BJ (cell line): ENCODE measurements at regions not wholly inside any gene's neighbourhood (a gene's known extent, or its start where the extent isn't known, plus 50 kb on each side); places are given as distances from the start of the nearest gene placed in this dataset.
A peak's percentile ranks its signal among the peaks of the same experiment; 100 is the strongest.

Experiments
- CTCF ChIA-PET: fragments of 350-600 bp; formaldehyde crosslinking; extraction: SDS; loops from one replicate; lab custom pipeline; 2021; ENCODE audit warnings: antibody characterized with exemption, inconsistent platforms; lab: Yijun Ruan, JAX
- POLR2A ChIA-PET: fragments of 300-600 bp; sonication (Branson Sonifier 250); formaldehyde crosslinking; extraction: SDS; loops from one replicate; lab custom pipeline; 2021; ENCODE audit warnings: antibody characterized with exemption; lab: Charles Lee
- DNase-seq: peaks from one replicate; pipeline ENCODE4 v3.0.0-alpha.2; 2011; ENCODE audit warnings: low read depth
- H3K27me3 ChIP-seq: 2 replicates; pipeline ENCODE4 v1.6.0; 2011; ENCODE audit warnings: low read length; ENCODE audit not compliant: control insufficient read depth, insufficient read depth
- H3K36me3 ChIP-seq: 2 replicates; pipeline ENCODE4 v1.5.1; 2011; ENCODE audit warnings: low read length; ENCODE audit not compliant: control insufficient read depth, insufficient read depth
- H3K4me3 ChIP-seq: 2 replicates; pipeline ENCODE4 v1.5.1; 2011; ENCODE audit warnings: low read depth, mild to moderate bottlenecking, control low read depth, low read length
- TF ChIP-seq, protein P1 (sequence below): IDR thresholded peaks from 2 replicates; pipeline ENCODE4 v1.5.1; 2011; ENCODE audit warnings: low read depth, mild to moderate bottlenecking, control low read depth, inconsistent platforms, low read length, moderate library complexity; ENCODE audit not compliant: insufficient read depth

DNA sequence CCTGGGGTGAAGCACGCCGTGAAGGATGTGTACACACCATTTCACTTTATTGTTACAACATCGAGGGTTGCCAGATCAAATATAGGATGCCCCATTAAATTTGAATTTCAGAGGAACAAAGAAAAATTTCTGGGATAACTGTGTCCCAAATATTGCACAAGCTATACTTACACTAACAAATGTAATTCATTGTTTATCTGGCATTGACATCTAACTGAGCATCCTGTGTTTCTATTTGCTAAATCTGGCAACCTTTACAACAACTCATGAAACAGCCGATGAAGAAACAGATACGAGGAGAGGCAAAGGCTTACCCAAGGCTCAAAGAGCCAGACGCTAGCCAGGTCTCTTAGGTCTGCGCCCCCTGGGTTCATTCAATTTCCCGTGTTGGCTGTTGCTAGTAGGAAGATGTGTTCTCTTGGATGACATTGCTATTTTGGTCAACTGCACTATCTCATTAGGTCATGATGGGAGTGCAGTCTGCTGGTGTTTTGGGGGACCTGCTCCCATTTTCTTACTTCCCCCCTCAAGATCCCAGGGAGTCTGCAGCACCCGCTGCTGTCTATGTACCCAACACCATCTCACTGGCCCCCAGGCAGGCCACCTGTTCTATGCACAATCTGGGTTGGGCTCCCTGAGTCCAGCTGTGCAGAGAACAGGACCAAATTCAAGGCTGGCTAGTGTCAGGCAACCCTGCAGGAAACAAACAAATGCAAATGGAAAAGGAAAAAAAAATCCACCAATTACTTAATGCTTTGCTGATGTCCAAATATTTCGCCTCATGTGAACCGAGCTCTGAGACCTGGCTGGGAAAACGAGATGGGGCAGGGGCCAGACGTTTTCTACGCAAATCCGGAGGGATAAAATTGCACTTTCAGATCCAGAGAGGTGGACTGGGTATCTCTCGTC lies 560.9 kb downstream of the MIAT start:
- ChIA-PET CTCF (no interaction called here), POLR2A (no interaction called here)
- DNase-seq, result no peak
- TF ChIP-seq, protein P1, sequence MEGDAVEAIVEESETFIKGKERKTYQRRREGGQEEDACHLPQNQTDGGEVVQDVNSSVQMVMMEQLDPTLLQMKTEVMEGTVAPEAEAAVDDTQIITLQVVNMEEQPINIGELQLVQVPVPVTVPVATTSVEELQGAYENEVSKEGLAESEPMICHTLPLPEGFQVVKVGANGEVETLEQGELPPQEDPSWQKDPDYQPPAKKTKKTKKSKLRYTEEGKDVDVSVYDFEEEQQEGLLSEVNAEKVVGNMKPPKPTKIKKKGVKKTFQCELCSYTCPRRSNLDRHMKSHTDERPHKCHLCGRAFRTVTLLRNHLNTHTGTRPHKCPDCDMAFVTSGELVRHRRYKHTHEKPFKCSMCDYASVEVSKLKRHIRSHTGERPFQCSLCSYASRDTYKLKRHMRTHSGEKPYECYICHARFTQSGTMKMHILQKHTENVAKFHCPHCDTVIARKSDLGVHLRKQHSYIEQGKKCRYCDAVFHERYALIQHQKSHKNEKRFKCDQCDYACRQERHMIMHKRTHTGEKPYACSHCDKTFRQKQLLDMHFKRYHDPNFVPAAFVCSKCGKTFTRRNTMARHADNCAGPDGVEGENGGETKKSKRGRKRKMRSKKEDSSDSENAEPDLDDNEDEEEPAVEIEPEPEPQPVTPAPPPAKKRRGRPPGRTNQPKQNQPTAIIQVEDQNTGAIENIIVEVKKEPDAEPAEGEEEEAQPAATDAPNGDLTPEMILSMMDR, result no peak
- Histone ChIP-seq H3K36me3 (no peaks in the 10 kb centered on the region), H3K27me3 (peaks cover 7% of the 10 kb centered on the region), H3K4me3 (no peak overlapping the region)

DNA sequence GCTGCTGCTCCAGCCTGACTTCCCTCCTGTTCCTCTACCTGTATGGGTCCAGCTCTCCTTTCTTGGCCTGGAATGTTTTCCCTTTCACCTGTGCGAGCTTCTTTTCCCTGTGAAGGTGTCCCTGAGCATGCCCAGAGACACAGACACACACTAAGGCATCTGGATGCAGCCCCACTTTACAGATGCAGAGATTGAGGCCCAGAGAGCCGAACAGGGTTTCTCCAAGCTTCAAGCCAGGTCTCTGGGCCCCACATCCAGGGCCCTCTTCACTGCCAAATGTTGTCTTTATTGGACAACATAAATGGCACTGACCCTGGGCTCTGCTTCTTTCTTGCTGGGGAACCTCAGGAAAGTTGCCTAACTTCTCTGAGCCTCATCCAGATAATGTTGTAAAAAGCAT lies 561.6 kb downstream of the MIAT start:
- no peak overlapping the region for H3K4me3 ChIP-seq
- no peak for DNase-seq
- H3K36me3 ChIP-seq, result no peaks in the 10 kb centered on the region
- POLR2A ChIA-PET, result no interaction called here
- TF ChIP-seq, protein P1, result no peak
- CTCF ChIA-PET, result no interaction called here
- H3K27me3 ChIP-seq, result peaks cover 7% of the 10 kb centered on the region

DNA sequence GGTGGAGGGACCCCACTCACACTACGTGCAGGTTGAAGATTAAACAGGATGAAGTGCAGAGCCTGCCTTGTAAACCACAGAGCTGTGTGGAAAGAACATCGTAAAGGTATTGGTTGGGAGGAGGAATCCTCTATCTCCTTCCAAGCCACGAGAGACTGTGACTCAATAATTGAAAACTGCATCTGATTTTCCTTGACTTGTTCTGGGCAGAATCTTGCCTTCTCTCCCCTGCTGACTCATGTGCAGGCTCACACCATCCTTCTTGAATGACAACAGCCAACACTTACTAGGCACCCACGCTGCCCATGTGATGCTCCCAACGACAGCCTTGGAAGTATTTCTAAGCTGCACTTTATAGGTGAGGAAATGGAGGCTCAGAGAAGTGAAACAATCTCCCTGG lies 563.0 kb downstream of the MIAT start:
- Histone ChIP-seq H3K27me3 (peaks cover 7% of the 10 kb centered on the region), H3K4me3 (no peak overlapping the region), H3K36me3 (no peaks in the 10 kb centered on the region)
- POLR2A ChIA-PET, result no interaction called here
- TF ChIP-seq, protein P1, result no peak
- CTCF ChIA-PET, result no interaction called here
- DNase-seq, result peak; percentile 49

DNA sequence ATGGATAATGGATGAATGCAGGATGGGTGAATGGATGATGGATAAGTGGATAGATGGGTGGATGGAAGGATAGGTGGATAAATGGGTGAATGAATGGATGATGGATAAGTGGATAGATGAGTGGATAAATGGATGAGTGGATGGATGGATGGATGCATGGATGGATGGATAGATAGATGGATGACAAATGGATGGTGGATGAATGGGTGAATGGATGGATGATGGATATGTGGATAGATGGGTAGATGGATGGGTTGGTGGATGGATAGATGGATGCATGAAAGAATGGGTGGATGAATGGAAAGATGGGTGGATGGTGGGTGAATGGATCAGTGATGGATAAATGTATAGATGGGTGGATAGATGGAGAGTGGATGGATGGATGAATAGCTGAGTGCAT lies 564.8 kb downstream of the MIAT start:
- no peak for DNase-seq
- H3K27me3 ChIP-seq, result peaks cover 3% of the 10 kb centered on the region
- ChIA-PET CTCF (no interaction called here), POLR2A (no interaction called here)
- H3K36me3 ChIP-seq, result no peaks in the 10 kb centered on the region
- H3K4me3 ChIP-seq, result no peak overlapping the region
- TF ChIP-seq, protein P1, result no peak

DNA sequence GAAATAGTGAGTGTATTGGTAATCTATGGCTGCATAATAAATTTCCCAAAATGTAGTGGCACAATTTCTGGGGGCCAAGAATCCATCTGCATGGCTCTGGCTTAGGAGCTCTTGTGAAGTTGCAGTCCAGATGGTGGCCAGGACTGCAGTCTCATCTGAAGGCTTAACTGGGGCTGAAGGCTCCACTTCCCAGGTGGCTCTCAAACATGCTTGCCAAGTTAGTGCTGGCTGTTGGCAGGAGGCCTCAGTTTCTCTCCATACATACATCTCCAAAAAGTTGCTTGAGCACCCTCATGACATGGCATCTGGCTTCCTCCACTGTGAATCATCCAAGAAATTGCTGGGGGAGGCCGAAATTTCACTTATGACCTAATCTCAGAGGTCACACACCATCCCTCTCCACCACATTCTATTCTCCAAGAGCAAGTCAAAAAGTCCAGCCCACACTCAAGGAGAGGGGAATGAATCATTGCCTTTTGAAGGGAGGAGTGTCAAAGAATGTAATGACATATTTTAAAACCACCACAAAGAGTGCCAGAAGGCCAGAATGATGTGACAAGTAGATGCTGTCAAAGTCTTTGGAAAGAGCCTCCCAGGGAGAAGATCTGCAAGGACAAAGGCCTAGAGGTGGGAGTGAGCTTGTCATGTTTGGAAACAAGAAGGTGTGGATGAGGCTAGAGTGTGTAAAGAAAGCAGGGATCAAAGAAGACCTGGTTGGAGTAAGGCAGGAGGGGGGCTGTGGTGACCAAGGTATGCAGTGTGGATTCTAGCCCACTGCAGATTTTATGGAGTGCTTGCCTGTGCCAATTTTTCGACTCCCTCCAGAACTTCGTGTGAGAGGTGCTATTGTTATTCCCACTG lies 566.2 kb downstream of the MIAT start:
- Histone ChIP-seq H3K36me3 (no peaks in the 10 kb centered on the region), H3K27me3 (no peaks in the 10 kb centered on the region; the same call in 1 of the 2 replicates), H3K4me3 (no peak overlapping the region)
- TF ChIP-seq, protein P1, result no peak
- POLR2A ChIA-PET, result no interaction called here
- peak; percentile 83 for DNase-seq
- CTCF ChIA-PET, result interaction anchor here (1.1 kb wide), 1 partner anchor 11 kb away, joined by 3 read pairs; no protein-coding TSS in a partner anchor
